Endothelial cell of umbilical vein (primary cell): ENCODE measurements at regions not wholly inside any gene's neighbourhood (a gene's known extent, or its start where the extent isn't known, plus 50 kb on each side); places are given as distances from the start of the nearest gene placed in this dataset.

Experiments
- BruUV-seq: library from RNA; stranded (reverse); fragments of 400-500 nt; replicated peaks from 2 replicates; lab custom pipeline; 2021; lab: Mats Ljungman, UMichigan
- CTCF ChIA-PET: fragments of 300-600, 350-600 bp; sonication (Branson Sonifier 250); formaldehyde crosslinking; loops from one replicate; lab custom pipeline; 2021; ENCODE audit warnings: antibody characterized with exemption, inconsistent platforms; lab: Charles Lee
- POLR2A ChIA-PET: fragments of 300-600, 350-600 bp; sonication (Branson Sonifier 250); formaldehyde crosslinking; loops from one replicate; lab custom pipeline; 2021; ENCODE audit warnings: antibody characterized with exemption, inconsistent platforms; lab: Charles Lee
- DNase-seq: peaks from one replicate; pipeline ENCODE4 v3.0.0-alpha.2; 2011; ENCODE audit warnings: low read depth, low spot score
- FAIRE-seq: peaks from 2 replicates; lab custom pipeline; 2011; peaks lifted over from hg19 to GRCh38; lab: Jason Lieb, UNC
- H2AFZ ChIP-seq: 2 replicates; pipeline ENCODE4 v1.6.0; 2012; ENCODE audit warnings: low read depth, low read length, control low read depth, inconsistent platforms
- H3K27ac ChIP-seq: 2 replicates; pipeline ENCODE4 v1.5.1; 2011; ENCODE audit warnings: low read depth, mild to moderate bottlenecking, control low read depth, low read length, moderate library complexity; ENCODE audit not compliant: insufficient read depth
- H3K27me3 ChIP-seq, 2 experiments: 2 replicates each; pipeline versions ENCODE4 v1.6.0 to v1.6.1; 2011; ENCODE audit warnings: low read length in 2 of 2, mixed read lengths in 1 of 2; ENCODE audit not compliant: control insufficient read depth in 2 of 2, insufficient read depth in 2 of 2
- H3K36me3 ChIP-seq, 2 experiments: 2 replicates in 1 of 2; 3 replicates in 1 of 2; pipeline ENCODE4 v1.5.1; 2011; ENCODE audit warnings: low read length in 2 of 2, mild to moderate bottlenecking in 1 of 2, moderate library complexity in 1 of 2; ENCODE audit not compliant: control insufficient read depth in 2 of 2, insufficient read depth in 2 of 2; ENCODE audit errors: extremely low read depth in 1 of 2
- H3K4me1 ChIP-seq: 3 replicates; pipeline ENCODE4 v1.5.1; 2011; ENCODE audit warnings: mild to moderate bottlenecking, low read length; ENCODE audit not compliant: control insufficient read depth, insufficient read depth; ENCODE audit errors: extremely low read depth
- H3K4me2 ChIP-seq: 2 replicates; pipeline ENCODE4 v1.6.1; 2011; ENCODE audit warnings: low read length, control low read depth, mixed read lengths; ENCODE audit not compliant: insufficient read depth
- H3K4me3 ChIP-seq, 3 experiments: fragments of 200-600 bp in 1 of 3; sonication (generic), shearing (Covaris generic) in 1 of 3; replicated peaks in 1 of 3; 2 replicates each; pipeline ENCODE4 v1.5.1; 2011 to 2016; ENCODE audit warnings: control low read depth in 3 of 3, low read length in 3 of 3, mild to moderate bottlenecking in 2 of 3, inconsistent platforms in 1 of 3, low read depth in 1 of 3, moderate library complexity in 1 of 3; ENCODE audit not compliant: insufficient read depth in 1 of 3
- H3K79me2 ChIP-seq: 2 replicates; pipeline ENCODE4 v1.6.0; 2012; ENCODE audit warnings: low read length, inconsistent platforms; ENCODE audit not compliant: control insufficient read depth, insufficient read depth
- H3K9ac ChIP-seq: replicated peaks from 2 replicates; pipeline ENCODE3; 2011; ENCODE audit warnings: low read length, control low read depth; ENCODE audit not compliant: insufficient read depth; ENCODE audit errors: extremely low read depth
- H3K9me1 ChIP-seq: replicated peaks from 3 replicates; pipeline ENCODE4 v1.6.0; 2011; ENCODE audit warnings: mild to moderate bottlenecking, low read length; ENCODE audit not compliant: control insufficient read depth, insufficient read depth; ENCODE audit errors: extremely low read depth
- H3K9me3 ChIP-seq: replicated peaks from 2 replicates; pipeline ENCODE4 v1.5.1; 2012; ENCODE audit warnings: low read length, inconsistent platforms; ENCODE audit not compliant: control insufficient read depth, insufficient read depth
- H4K20me1 ChIP-seq: replicated peaks from 2 replicates; pipeline ENCODE3; 2011; ENCODE audit warnings: mild to moderate bottlenecking, low read length; ENCODE audit not compliant: control insufficient read depth, insufficient read depth; ENCODE audit errors: extremely low read depth
- CTCF ChIP-seq, 2 donors: IDR thresholded peaks; 1 replicate in 1 of 2; 2 replicates in 1 of 2; pipeline ENCODE4 v1.5.1; 2011; ENCODE audit warnings: low read length in 2 of 2, mild to moderate bottlenecking in 2 of 2, moderate library complexity in 2 of 2, control low read depth in 1 of 2, inconsistent platforms in 1 of 2, low read depth in 1 of 2; ENCODE audit not compliant: insufficient read depth in 1 of 2; ENCODE audit errors: extremely low read depth in 1 of 2
- EZH2 ChIP-seq: IDR thresholded peaks from 2 replicates; pipeline ENCODE4 v1.6.1; 2012; ENCODE audit warnings: borderline replicate concordance, low read depth, mild to moderate bottlenecking, moderate library complexity, low read length, inconsistent platforms; ENCODE audit not compliant: severe bottlenecking
- FOS ChIP-seq: IDR thresholded peaks from 2 replicates; pipeline ENCODE4 v1.6.1; 2011; ENCODE audit warnings: mild to moderate bottlenecking, low read length, moderate library complexity, borderline replicate concordance; ENCODE audit not compliant: insufficient read depth
- GATA2 ChIP-seq: IDR thresholded peaks from 2 replicates; pipeline ENCODE4 v1.7.0; 2011; ENCODE audit warnings: low read depth, mild to moderate bottlenecking, moderate library complexity, mixed read lengths, low read length; ENCODE audit not compliant: insufficient read length, insufficient read depth
- JUN ChIP-seq: IDR thresholded peaks from 2 replicates; pipeline ENCODE4 v1.6.1; 2011; ENCODE audit warnings: borderline replicate concordance, low read depth; ENCODE audit not compliant: insufficient read length, insufficient read depth
- MAX ChIP-seq: IDR thresholded peaks from 2 replicates; pipeline ENCODE4 v1.6.1; 2011; ENCODE audit not compliant: insufficient read depth, insufficient read length
- MYC ChIP-seq: IDR thresholded peaks from one replicate; pipeline ENCODE4 v1.6.1; 2011; ENCODE audit warnings: mild to moderate bottlenecking, low read depth, low read length
- POLR2A ChIP-seq: IDR thresholded peaks from 2 replicates; pipeline ENCODE4 v1.6.1; 2012; ENCODE audit warnings: low read depth, mild to moderate bottlenecking, control low read depth, low read length
- POLR2AphosphoS5 ChIP-seq: IDR thresholded peaks from 2 replicates; pipeline ENCODE4 v1.6.1; 2012; ENCODE audit warnings: low read depth, mild to moderate bottlenecking, control low read depth, low read length, moderate library complexity; ENCODE audit not compliant: insufficient read depth
- dilution Hi-C: fragments of 300-500 bp; cut with MboI; formaldehyde crosslinking; loops from one replicate; pipeline ENCODE4 v1.15.0; 2019; ENCODE audit warnings: low sequenced_read_pairs; ENCODE audit not compliant: extremely low pct_ligation_motif_present
- intact Hi-C: fragments of 100-400 bp; cut with micrococcal nuclease; formaldehyde crosslinking; loops from one replicate; pipeline ENCODE4 v1.10.0; 2022

GRCh38 chr4:123853651-123854050 lies 457.1 kb downstream of the SPRY1 start:
- Histone ChIP-seq H3K36me3 (no peaks in the 10 kb centered on the region), H3K79me2 (no peaks in the 10 kb centered on the region), H3K9me3 (no peaks in the 10 kb centered on the region), H3K4me2 (no peak overlapping the region), H2AFZ (no peak overlapping the region), H4K20me1 (no peaks in the 10 kb centered on the region), H3K4me1 (peaks cover 20% of the 10 kb centered on the region), H3K9me1 (no peaks in the 10 kb centered on the region), H3K4me3 (no peak overlapping the region), H3K9ac (no peak overlapping the region), H3K27ac (no peak overlapping the region), H3K27me3 (no peaks in the 10 kb centered on the region)
- POLR2A ChIA-PET = no interaction called here
- BruUV-seq = no TSS peak
- CTCF ChIA-PET = no interaction called here
- DNase-seq (no peak), FAIRE-seq (no peak)
- intact Hi-C loops = no loop called here
- TF ChIP-seq JUN (no peak), POLR2AphosphoS5 (no peak)
- dilution Hi-C loops = no loop called here

GRCh38 chr4:123856689-123857545 lies 460.3 kb downstream of the SPRY1 start:
- Histone ChIP-seq H3K36me3 (no peaks in the 10 kb centered on the region), H3K27ac (peak overlapping the region; percentile 82), H3K79me2 (no peaks in the 10 kb centered on the region), H4K20me1 (no peaks in the 10 kb centered on the region), H3K4me1 (peaks cover 20% of the 10 kb centered on the region), H3K9me3 (no peaks in the 10 kb centered on the region), H3K27me3 (no peaks in the 10 kb centered on the region), H3K9ac (peak overlapping the region; percentile 75), H2AFZ (peak overlapping the region; percentile 95), H3K4me2 (peak overlapping the region; percentile 88), H3K4me3 (peak overlapping the region in 1 of 3 experiments; percentile 36), H3K9me1 (no peaks in the 10 kb centered on the region)
- POLR2A ChIA-PET = interaction anchor here (0.6 to 1.4 kb wide), 2 partner anchors 66 to 113 kb away, joined by 3 to 7 read pairs; no protein-coding TSS in a partner anchor
- peak; percentile 90 for DNase-seq
- TSS peak; percentile 97 for BruUV-seq
- CTCF ChIA-PET = interaction anchor here (0.7 to 1.4 kb wide), 10 partner anchors 8 to 1359 kb away, joined by 3 to 8 read pairs (median 3); no protein-coding TSS in a partner anchor
- intact Hi-C loops = loop anchor here (1.0 to 2.0 kb wide), 2 partner anchors 36 to 66 kb away; no protein-coding TSS in a partner anchor
- dilution Hi-C loops = no loop called here
- TF ChIP-seq EZH2 (no peak), MAX (no peak), POLR2A (no peak), MYC (no peak), JUN (peak; percentile 4), GATA2 (peak; percentile 61), CTCF (IDR thresholded peaks at IDR 0.05; ENCODE audit: extremely low read depth in 1 of 2, insufficient read depth in 1 of 2, low read depth in 1 of 2, low read length in 2 of 2) (peak in 1 of 2 donors; percentile 28), FOS (no peak), POLR2AphosphoS5 (peak; percentile 33)
- peak; percentile 86 for FAIRE-seq
